ENCODE measurements at regions not wholly inside any gene's neighbourhood (a gene's known extent, or its start where the extent isn't known, plus 50 kb on each side); places are given as distances from the start of the nearest gene placed in this dataset.

DNA sequence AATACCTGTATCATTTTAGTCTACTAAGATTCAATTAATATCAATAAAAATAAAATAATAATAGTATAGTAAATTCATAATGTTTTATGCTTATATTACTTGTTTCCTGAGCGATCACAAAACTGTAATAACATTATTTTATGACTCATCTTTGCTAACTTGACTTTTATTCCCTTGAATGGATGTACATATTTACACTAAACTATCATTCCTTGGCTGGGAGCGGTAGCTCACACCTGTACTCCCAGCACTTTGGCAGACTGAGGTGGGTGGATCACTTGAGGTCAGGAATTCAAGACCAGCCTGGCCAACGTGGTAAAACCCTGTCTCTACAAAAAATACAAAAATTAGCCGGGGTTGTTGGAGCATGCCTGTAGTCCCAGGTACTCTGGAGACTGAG, 104.0 kb upstream of the SLC34A2 start:
- no peaks in the 10 kb centered on the region for H3K9me3 ChIP-seq (ENCODE audit: insufficient read depth, low read length)
- H3K4me1 ChIP-seq (ENCODE audit: insufficient read depth, insufficient read length): no peaks in the 10 kb centered on the region
- no peaks in the 10 kb centered on the region for H3K27me3 ChIP-seq (ENCODE audit: insufficient read depth, insufficient read length)
- H3K9ac ChIP-seq (ENCODE audit: insufficient read length, low read depth): no peak overlapping the region
- DNase-seq (ENCODE audit: low read depth, low spot score): no peak
- H3K36me3 ChIP-seq (ENCODE audit: insufficient read depth, insufficient read length, low read length): no peaks in the 10 kb centered on the region
- TF ChIP-seq ZNF274 (IDR thresholded peaks at IDR 0.05; ENCODE audit: low read depth, low read length) (no peak), SUZ12 (IDR thresholded peaks at IDR 0.05; ENCODE audit: extremely low read depth, insufficient read depth, insufficient read length) (no peak), YY1 (IDR thresholded peaks at IDR 0.05; ENCODE audit: insufficient read depth, insufficient read length) (no peak)
- no peak overlapping the region for H3K4me3 ChIP-seq (ENCODE audit: insufficient read length, low read depth)

DNA sequence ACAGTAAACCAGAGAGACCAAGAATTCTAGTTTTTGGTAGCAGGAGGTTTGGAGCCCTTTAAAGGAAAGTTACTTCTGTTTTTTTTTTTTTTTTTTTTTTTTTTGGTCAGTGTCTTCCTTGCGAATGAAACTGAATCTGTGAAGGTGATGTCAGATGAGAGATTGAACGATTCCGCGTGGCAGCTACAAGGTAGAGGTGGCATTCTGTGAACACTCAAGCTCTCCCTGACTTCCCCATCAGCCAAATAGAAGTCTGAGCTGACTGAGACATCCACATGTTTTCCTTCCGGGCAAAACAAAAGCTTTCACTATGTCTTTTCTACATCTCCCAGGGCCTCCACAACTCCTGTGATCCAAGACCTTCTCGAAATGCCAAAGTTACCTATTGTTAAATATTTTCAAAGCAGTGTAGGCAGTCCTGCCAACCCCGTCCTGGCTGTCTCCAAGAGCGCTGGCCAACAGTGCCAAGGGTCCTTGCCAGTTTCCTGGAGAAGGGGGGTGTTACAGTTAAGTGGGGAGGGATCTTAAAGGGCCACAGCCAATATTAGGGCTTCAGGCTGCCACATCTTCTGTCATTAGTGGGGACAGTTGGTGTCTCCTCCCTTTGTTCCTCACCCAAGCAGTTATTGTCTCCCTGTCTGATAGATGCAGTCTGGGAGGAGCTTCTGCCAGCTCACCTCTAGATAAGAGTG, 102.9 kb upstream of the SLC34A2 start:
- H3K36me3 ChIP-seq (ENCODE audit: insufficient read depth, insufficient read length, low read length): no peaks in the 10 kb centered on the region
- DNase-seq (ENCODE audit: low read depth, low spot score): no peak
- H3K4me1 ChIP-seq (ENCODE audit: insufficient read depth, insufficient read length): no peaks in the 10 kb centered on the region
- no peaks in the 10 kb centered on the region for H3K27me3 ChIP-seq (ENCODE audit: insufficient read depth, insufficient read length)
- TF ChIP-seq YY1 (IDR thresholded peaks at IDR 0.05; ENCODE audit: insufficient read depth, insufficient read length): no peak
- no peak for TF ChIP-seq ZNF274 (IDR thresholded peaks at IDR 0.05; ENCODE audit: low read depth, low read length)
- TF ChIP-seq SUZ12 (IDR thresholded peaks at IDR 0.05; ENCODE audit: extremely low read depth, insufficient read depth, insufficient read length): no peak
- no peak overlapping the region for H3K9ac ChIP-seq (ENCODE audit: insufficient read length, low read depth)
- no peak overlapping the region for H3K4me3 ChIP-seq (ENCODE audit: insufficient read length, low read depth)
- no peaks in the 10 kb centered on the region for H3K9me3 ChIP-seq (ENCODE audit: insufficient read depth, low read length)

- TF ChIP-seq YY1 (IDR thresholded peaks at IDR 0.05; ENCODE audit: insufficient read depth, insufficient read length) (no peak), SUZ12 (IDR thresholded peaks at IDR 0.05; ENCODE audit: extremely low read depth, insufficient read depth, insufficient read length) (no peak), ZNF274 (IDR thresholded peaks at IDR 0.05; ENCODE audit: low read depth, low read length) (no peak)
- Histone ChIP-seq H3K36me3 (ENCODE audit: insufficient read depth, insufficient read length, low read length) (no peaks in the 10 kb centered on the region), H3K9me3 (ENCODE audit: insufficient read depth, low read length) (no peaks in the 10 kb centered on the region), H3K4me1 (ENCODE audit: insufficient read depth, insufficient read length) (no peaks in the 10 kb centered on the region), H3K27me3 (ENCODE audit: insufficient read depth, insufficient read length) (no peaks in the 10 kb centered on the region), H3K9ac (ENCODE audit: insufficient read length, low read depth) (no peak overlapping the region), H3K4me3 (ENCODE audit: insufficient read length, low read depth) (no peak overlapping the region)
- DNase-seq (ENCODE audit: low read depth, low spot score): no peak
Measured at GRCh38 chr4:25559508-25559907, 96.1 kb upstream of the SLC34A2 start.

DNA sequence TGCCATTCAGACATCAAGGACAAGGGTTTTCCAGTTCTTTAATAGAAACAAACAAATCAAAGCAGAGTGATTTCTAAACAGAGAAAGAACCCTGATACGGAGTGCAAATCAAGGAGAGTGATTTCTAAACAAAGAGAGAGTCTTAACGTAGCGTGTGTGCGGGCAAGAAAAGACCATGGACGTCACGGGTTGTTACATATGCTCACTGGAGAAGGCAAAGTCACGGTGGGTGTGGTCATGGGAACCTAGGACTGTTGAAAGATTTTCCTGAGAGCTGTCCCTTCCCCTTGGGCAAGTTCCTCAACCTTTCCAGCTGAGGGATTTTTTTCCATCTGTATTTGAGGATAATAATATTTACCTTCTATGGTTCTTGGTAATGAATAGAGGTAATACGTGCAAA, 95.0 kb upstream of the SLC34A2 start:
- no peak for DNase-seq (ENCODE audit: low read depth, low spot score)
- Histone ChIP-seq H3K4me1 (ENCODE audit: insufficient read depth, insufficient read length) (no peaks in the 10 kb centered on the region), H3K27me3 (ENCODE audit: insufficient read depth, insufficient read length) (no peaks in the 10 kb centered on the region), H3K9me3 (ENCODE audit: insufficient read depth, low read length) (no peaks in the 10 kb centered on the region), H3K36me3 (ENCODE audit: insufficient read depth, insufficient read length, low read length) (no peaks in the 10 kb centered on the region), H3K9ac (ENCODE audit: insufficient read length, low read depth) (no peak overlapping the region), H3K4me3 (ENCODE audit: insufficient read length, low read depth) (no peak overlapping the region)
- no peak for TF ChIP-seq SUZ12 (IDR thresholded peaks at IDR 0.05; ENCODE audit: extremely low read depth, insufficient read depth, insufficient read length)
- no peak for TF ChIP-seq ZNF274 (IDR thresholded peaks at IDR 0.05; ENCODE audit: low read depth, low read length)
- no peak for TF ChIP-seq YY1 (IDR thresholded peaks at IDR 0.05; ENCODE audit: insufficient read depth, insufficient read length)

DNA sequence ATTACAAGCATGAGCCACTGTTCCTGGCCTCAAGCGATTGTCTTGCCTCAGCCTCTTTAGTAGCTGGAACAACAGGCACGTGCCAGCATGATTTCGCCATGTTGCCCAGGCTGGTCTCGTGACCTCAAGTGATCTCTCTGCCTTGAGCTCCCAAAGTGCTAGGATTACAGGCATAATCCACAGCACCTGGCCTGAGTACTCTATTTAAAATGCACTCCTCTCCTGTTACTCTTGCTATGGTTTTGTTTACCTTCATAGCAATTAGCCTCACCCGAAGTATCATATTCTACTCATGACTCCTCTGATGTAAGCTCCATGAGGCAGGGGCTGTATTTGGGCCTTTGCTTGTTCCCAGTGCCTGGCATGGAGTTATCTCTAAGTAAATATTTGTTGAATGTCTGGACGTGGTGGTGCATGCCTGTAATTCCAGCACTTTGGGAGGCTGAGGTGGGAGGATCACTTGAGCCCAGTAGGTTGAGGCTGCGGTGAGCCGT, 92.5 kb upstream of the SLC34A2 start:
- Histone ChIP-seq H3K27me3 (ENCODE audit: insufficient read depth, insufficient read length) (no peaks in the 10 kb centered on the region), H3K9ac (ENCODE audit: insufficient read length, low read depth) (no peak overlapping the region), H3K4me3 (ENCODE audit: insufficient read length, low read depth) (no peak overlapping the region), H3K9me3 (ENCODE audit: insufficient read depth, low read length) (no peaks in the 10 kb centered on the region), H3K36me3 (ENCODE audit: insufficient read depth, insufficient read length, low read length) (no peaks in the 10 kb centered on the region), H3K4me1 (ENCODE audit: insufficient read depth, insufficient read length) (peaks cover 4% of the 10 kb centered on the region)
- TF ChIP-seq YY1 (IDR thresholded peaks at IDR 0.05; ENCODE audit: insufficient read depth, insufficient read length) (no peak), ZNF274 (IDR thresholded peaks at IDR 0.05; ENCODE audit: low read depth, low read length) (no peak), SUZ12 (IDR thresholded peaks at IDR 0.05; ENCODE audit: extremely low read depth, insufficient read depth, insufficient read length) (no peak)
- no peak for DNase-seq (ENCODE audit: low read depth, low spot score)

DNA sequence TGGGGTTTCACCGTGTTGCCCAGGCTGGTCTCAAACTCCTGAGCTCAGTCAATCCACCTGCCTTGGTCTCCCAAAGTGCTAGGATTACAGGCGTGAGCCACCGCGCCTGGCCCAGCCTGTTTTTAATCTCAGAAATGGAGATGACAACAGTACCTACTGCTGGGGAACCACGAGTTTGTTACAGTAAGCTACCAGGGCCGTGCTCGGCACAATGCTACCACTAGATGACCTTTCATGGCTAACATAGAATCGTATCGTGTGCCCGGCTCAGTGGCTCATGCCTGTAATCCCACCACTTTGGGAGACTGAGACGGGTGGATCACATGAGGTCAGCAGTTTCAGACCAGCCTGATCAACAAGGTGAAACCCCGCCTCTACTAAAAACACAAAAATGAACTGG, 90.8 kb upstream of the SLC34A2 start:
- TF ChIP-seq YY1 (IDR thresholded peaks at IDR 0.05; ENCODE audit: insufficient read depth, insufficient read length): no peak
- no peak for TF ChIP-seq ZNF274 (IDR thresholded peaks at IDR 0.05; ENCODE audit: low read depth, low read length)
- no peak for TF ChIP-seq SUZ12 (IDR thresholded peaks at IDR 0.05; ENCODE audit: extremely low read depth, insufficient read depth, insufficient read length)
- Histone ChIP-seq H3K9me3 (ENCODE audit: insufficient read depth, low read length) (no peaks in the 10 kb centered on the region), H3K36me3 (ENCODE audit: insufficient read depth, insufficient read length, low read length) (no peaks in the 10 kb centered on the region), H3K4me1 (ENCODE audit: insufficient read depth, insufficient read length) (peaks cover 4% of the 10 kb centered on the region), H3K4me3 (ENCODE audit: insufficient read length, low read depth) (no peak overlapping the region), H3K27me3 (ENCODE audit: insufficient read depth, insufficient read length) (no peaks in the 10 kb centered on the region), H3K9ac (ENCODE audit: insufficient read length, low read depth) (no peak overlapping the region)
- no peak for DNase-seq (ENCODE audit: low read depth, low spot score)

GRCh38 chr4:25567253-25567652, 88.4 kb upstream of the SLC34A2 start:
- no peaks in the 10 kb centered on the region for H3K9me3 ChIP-seq (ENCODE audit: insufficient read depth, low read length)
- H3K4me3 ChIP-seq (ENCODE audit: insufficient read length, low read depth): no peak overlapping the region
- H3K4me1 ChIP-seq (ENCODE audit: insufficient read depth, insufficient read length): peaks cover 4% of the 10 kb centered on the region
- H3K27me3 ChIP-seq (ENCODE audit: insufficient read depth, insufficient read length): no peaks in the 10 kb centered on the region
- H3K9ac ChIP-seq (ENCODE audit: insufficient read length, low read depth): no peak overlapping the region
- no peak for DNase-seq (ENCODE audit: low read depth, low spot score)
- no peaks in the 10 kb centered on the region for H3K36me3 ChIP-seq (ENCODE audit: insufficient read depth, insufficient read length, low read length)
- no peak for TF ChIP-seq YY1 (IDR thresholded peaks at IDR 0.05; ENCODE audit: insufficient read depth, insufficient read length)
- no peak for TF ChIP-seq ZNF274 (IDR thresholded peaks at IDR 0.05; ENCODE audit: low read depth, low read length)
